ENCODE measurements at regions not wholly inside any gene's neighbourhood (a gene's known extent, or its start where the extent isn't known, plus 50 kb on each side); places are given as distances from the start of the nearest gene placed in this dataset.
A peak's percentile ranks its signal among the peaks of the same experiment; 100 is the strongest.
"Not testable (repeated sequence)": the region's sequence is repeated elsewhere in the genome, so short reads cannot be mapped to it uniquely, and the experiment has no call there.

DNA sequence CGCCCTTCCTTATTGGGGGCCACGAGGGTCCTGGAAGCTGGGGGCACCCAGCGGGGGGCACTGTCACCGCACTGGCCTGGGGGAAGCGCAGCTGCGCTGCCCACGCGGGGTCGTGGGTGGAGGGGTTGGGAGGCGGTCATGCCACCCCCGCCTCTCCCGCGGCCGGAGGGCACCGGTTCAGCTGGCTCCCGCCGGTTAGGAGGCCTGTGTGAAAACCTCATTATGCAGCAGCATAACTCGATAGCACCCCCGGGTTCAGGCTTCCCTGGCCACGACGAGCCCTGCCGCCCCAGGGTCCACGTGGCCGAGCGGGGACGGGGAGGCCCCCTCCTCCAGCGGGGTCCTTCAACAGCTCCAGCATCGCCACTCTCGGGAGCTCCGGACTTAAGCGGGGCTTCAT, 91.2 kb upstream of the ERCC6L2 start:
- DNase-seq (ENCODE audit: low spot score): no peak

DNA sequence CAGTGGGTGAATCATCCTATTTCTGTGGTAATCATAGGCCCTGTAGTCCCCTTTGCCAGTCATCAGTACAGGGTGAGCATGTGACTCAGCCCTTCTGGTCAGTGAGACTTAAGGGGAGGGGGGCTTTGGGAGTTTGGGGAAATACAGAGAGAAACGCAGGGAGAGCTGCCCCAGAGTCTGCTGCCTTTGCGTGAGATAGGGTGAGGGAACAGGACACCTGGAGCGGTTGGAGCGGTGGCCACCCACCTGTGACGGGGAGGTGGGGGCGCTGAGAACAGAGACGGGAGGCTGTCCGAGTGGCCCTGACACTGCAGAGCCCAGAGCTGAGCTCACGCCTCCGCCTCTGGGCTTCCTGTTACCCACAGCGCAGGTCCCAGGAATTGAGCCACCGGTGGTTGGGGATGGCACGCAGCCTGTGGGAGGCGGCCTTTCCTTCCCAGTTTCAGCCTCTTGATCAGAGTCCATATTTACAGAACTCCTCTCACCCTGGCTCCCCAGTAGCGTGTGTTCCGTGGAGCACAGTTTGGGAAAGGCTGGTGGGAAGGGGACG, 92.0 kb upstream of the ERCC6L2 start:
- DNase-seq (ENCODE audit: low spot score): no peak

DNA sequence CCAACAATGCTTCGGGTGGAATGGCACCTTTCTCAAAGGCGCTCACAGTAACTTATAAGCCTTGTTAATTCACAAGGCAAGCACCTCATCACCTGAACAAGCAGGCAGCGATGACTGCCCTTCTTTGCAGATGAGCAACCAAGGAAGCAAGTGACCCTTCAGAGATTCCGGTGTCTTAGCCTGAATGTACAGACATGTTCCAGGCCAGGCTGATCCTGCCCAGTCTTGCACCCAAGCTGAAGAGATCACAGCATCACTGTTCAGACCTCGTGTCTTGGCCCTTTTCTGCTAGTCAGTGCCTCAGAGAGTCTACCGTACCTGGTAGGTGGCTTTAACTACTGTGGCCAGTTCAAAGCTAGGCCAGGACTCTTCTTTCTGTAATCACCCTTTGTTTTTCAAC, 94.7 kb upstream of the ERCC6L2 start:
- DNase-seq (ENCODE audit: low spot score): no peak

DNA sequence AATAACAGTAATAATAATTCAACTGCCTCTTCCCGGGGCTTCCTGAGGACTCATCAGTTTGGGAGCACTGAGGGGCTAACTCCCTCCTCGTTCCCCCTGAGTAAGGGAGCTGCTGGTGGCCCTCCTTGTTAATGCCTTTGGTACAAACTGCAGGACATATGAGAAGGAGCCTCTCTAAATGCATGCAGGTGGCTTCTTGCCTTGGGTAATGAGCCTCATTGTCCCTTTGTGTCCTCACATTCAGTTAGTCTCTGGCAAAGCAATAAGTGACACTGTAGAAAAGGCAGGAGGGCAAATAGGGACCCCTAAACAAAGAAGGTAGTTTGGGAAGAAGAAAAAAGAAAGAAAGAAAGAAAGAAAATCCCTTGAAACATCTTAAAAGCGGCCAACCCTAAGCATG, 95.4 kb upstream of the ERCC6L2 start:
- DNase-seq (ENCODE audit: low spot score): no peak

DNA sequence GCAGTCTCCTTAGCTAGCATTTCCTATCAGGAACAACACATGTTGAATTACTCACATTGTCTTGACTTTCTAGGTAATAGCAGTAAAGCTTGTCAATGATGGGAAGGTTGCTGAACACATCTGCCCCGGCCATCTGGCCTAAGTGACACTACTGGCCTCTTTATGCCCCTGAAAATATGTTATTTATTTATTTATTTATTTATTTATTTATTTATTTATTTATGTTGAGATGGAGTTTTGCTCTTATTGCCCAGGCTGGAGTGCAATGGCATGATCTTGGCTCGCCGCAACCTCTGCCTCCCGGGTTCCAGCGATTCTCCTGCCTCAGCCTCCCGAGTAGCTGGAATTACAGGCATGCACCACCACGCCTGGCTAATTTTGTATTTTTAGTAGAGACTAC, 95.9 kb upstream of the ERCC6L2 start:
- not testable (repeated sequence) for DNase-seq (ENCODE audit: low spot score)

DNA sequence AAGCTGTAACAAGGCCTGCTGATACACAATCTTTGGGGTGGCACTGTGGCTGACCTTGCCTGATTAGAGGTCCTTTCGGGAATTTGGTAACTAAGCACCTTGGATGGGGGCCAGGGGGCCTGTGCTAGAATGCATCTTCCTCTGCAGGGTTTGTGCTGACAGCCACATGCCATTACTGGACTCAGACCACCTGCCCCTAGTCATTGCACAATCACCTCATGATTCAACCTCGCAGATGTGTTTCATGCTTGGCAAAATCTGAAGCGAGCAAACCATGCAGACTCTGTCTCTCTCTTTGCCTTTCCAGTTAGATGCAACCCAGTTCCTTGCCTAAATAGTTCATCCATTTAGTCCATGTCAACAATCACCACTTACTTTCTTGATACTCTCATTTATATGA, 96.5 kb upstream of the ERCC6L2 start:
- no peak for DNase-seq (ENCODE audit: low spot score)

DNA sequence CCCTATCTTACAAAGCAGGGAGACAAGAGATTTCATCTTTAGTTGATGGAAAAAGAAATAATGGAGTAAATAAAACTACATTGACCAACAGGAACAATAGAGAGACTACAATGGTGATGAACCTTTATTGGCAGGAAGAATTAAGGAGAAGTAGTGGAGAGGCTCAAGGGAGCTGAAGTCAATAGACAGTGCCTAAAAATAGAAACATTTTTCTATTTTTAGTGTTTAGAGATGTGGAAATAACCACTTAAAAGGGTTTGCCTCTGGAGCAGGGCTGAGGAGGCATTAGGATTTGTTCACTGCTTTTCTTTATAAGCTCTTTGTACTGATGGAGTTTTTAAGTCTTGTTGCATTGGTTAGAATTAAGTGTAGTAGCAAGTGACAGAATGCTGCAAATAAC, 98.4 kb upstream of the ERCC6L2 start:
- no peak for DNase-seq (ENCODE audit: low spot score)

DNA sequence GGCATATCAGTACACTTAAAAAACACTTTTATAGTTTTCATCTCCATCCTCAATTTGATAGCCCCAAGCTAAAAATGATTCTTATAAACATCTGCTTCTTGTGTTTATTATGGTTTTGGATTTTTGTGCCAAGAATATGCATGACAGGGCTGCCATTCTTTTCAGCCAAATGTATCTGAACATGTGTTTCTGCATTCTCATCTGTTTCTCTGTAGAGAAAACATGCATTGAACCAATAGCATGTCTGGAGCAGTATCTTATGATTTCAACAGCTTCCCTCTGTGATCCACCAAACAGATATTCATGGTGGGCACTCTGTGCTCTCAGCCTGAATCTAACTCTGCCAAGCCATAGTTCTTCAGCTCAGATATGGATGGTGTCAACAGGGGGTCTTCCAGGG, 99.3 kb upstream of the ERCC6L2 start:
- DNase-seq (ENCODE audit: low spot score): no peak

DNA sequence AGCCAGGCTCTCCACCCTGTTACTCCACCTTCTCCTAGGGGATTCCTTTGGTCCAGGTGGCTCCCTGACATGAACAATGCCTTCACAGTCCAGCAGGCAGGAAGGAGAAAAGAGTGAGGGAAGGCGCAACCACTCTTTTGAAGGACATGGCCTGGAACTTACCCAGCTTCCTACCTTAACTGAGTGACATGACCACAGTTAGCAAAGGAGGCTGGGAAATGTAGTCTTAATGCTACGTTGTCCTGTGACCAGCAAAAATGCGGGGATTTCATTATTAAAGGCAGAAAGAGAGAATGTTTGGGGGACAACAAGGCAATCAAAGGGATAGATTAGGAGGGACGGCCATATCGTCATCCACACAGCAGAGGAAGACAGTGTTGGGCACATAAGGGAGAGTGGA, 100.3 kb upstream of the ERCC6L2 start:
- no peak for DNase-seq (ENCODE audit: low spot score)

DNA sequence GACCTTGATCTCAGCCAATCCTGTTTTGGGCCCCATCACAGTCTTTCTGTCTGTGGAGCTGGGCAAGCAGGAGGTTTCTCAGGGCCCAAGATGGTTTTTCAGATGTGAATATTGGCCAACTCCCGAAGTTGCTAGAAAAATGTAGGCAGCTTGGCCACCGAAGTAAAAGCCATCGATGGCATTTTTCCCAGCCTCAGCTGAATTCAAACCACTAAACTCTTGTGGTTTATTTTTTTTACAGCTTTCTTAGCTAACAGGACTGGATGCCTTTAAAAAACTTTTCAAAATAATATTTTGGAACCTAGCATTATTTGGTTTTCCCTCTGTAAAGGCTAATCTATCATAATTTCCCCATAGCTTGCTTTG, 102.5 kb upstream of the ERCC6L2 start:
- DNase-seq (ENCODE audit: low spot score): no peak

DNA sequence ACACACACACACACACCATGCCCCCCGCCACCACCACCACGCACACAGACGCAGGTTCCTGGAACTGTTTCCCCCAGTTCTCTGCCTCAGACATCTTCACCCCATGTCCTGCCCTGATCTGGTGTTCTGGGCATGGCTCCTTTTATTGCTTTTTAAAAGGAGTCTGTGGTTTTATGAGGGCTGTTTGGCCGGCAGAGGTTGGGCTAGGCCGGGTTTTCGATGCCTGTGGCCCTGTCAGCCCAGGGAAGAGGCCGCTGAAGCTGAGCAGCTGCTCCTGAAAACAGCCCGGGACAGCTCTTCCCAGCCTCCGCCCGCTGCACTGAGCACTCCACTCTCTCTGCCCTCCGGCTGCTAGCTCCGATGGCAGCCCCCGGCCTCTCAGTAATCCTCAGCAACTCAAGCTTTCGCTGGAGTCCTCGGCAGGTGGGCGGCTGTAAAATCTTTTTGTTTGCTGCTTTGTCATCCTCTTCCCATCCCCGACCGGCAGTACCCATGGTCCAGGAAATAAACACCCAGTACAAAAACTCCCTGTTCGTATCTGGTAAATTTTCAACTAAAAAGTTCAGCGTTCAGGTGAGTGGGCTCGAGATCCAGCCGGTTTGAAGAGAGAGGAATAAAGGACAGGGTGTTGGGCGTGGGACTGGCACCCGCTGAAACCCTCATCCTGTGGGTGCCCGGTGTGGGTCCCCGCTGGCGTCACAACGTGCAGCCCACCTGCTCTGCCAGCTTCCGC, 103.0 kb upstream of the ERCC6L2 start:
- no peak for DNase-seq (ENCODE audit: low spot score)

DNA sequence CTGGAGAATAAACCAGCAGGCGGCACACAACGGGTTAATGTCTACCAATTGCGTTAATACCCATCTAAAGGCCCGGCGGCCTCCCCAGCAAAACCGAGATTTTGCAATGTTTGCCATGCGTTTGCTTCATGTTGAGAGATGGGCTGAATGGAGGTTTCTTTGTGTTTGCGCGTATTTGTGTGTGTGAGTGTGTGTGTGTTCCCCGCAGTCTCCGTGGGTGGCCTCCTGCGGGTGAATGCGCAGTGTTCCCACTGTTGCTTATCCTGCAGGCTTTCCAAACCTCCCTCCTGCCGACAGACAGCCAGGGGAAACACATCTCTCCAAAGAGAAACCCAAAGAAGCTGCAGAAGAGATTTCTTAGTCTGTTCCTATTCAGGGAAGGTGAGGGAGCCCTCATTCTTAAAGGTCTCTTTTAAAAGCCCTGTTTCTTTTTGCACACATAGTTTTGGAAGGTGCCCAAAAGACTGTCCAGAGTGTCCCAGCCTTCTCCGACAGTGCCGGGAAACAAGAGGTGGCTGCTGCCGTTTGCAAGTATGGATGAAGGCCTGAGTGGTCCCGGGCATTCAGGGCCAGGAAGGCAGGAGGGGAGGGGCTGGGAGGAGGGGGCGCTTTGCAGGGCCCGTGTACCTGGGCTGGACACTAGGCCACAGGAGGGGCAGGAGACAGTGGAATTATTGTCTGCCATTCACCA, 103.8 kb upstream of the ERCC6L2 start:
- DNase-seq (ENCODE audit: low spot score): no peak

DNA sequence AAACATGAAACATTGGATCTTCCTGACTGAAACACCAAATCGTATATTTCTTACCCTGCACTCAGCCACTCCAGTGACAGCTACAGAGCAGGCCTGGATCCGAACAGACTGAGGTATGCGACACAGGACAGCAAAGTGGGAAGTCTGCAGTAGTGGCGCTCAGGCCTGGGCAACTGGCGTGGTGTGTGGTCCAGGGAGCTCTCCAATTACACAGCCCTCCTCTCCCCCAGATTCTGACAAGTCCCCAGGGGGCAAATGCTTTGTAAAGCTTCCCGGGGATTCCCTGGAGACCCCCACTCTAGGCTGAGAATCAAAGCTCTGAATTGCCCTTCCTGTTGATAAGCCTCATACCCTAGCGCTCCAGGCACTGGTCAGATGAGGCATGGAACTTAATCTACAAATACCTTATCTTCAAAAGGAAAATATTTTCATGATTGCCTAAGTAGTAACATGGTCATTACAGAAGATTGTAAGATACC, 104.8 kb upstream of the ERCC6L2 start:
- DNase-seq (ENCODE audit: low spot score): no peak

DNA sequence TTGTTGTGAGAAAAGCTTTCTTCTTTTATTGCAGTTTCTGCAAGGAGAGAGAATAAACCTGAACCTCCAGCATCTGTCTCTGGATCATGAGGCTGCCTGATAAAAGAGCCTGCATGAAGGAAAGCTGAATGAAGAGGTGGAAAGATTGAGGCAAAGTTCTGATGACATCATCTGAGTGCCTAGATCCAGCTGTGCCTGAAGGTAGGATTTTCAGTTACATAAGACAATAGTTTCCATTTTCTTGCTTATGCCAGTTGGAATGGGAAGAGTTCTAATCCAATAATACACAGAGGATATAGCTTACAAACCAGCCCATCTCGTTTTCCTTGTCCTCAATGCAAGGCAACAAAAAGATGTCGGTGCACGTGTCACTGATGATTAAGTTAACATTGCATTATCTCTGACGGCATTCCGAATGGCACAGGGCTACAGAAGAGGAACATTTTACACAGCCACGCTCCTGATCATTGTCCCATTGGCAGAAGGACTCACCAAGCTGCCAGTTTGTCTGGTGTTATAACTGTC, 105.5 kb upstream of the ERCC6L2 start:
- DNase-seq (ENCODE audit: low spot score): no peak

DNA sequence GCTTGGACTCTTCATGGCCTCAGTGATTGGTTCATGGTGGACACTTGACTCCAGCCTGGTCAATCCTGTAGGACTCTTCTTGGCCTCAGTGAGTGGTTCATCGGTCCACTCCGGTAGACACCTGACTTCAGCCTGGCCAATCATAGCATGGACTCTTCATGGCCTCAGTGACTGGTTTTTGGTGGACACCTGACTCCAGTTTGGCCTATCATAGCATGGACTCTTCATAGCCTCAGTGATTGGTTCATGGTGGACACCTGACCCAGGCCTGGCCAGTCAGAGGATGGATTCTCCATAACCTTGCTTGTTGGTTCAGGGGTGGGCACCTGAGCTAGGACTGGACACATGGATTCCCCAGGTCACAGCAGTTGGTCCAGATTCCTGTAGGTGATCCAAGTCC, 106.0 kb upstream of the ERCC6L2 start:
- DNase-seq (ENCODE audit: low spot score): no peak

DNA sequence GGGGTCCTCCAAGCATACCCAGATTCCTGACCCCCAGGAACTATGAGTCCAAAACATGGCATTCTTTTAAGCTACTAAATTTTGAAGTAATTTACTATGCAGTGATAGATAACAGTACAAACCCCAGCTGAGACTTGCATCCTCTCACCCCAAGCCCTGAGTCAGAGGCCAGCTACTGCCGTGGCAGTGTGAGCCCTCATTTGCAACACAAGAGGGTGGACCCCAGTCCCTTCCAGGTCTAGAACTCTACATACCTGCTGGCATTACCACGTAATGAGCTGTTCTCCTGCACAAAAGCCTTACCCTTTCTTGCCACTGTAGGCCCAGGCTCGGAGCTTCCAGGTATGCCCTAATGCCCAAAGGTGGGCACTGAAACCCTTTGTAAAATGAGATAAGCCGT, 108.6 kb upstream of the ERCC6L2 start:
- DNase-seq (ENCODE audit: low spot score): no peak

DNA sequence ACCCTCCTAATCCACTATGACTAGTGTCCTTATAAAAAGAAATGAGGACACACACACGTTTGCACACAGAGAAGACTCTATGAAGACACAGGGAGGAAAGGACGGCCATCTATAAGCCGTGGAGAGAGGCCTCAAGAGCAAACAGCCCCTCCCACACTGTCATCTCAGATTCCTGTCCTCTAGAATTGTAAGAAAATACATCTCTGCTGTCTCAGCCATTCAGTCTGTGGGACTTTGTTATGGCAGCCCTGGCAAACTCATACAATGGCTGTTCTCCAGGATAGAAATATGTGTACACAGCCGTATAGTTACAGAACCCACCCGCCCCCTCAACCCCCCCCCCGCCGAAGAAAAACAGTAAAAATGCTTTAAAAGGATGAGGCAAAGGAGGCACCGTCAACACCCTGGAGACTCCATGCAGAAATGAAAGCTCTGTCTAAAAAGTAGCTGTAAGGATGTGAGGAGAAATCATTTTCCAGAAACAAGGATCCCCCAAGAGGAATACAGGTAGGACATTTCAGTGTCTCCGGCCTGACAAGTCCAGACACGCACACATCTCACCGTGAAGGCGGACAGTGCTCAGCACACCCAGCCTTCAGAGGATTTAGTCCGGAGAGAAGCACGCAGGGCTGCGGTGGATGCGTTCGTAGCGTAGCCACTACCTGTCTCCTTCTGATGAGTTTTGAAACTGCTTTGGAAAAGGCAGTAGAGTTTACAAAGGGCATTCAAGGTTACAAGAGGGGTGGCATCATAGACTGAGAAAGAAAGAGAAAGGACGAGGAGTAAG, 110.8 kb upstream of the ERCC6L2 start:
- DNase-seq (ENCODE audit: low spot score): no peak

DNA sequence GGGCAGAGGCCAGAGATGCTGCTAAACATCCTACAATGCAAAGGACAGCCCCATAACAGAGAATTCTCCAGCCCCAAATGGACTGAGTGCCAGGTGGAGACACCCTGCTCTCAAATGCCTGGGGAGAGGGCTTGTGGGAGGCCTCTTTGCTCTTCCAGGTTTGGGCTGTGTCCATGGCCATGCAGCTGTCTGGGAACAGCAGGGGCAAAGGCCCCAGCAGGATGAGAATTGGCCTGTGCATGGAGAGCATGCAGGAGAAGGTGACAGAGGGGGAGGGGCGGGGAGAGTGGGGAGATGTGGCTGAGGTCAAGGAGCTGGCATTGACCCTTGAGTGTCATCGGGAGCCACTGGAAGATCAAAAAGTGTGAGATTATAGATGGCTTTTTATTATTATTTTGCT, 111.5 kb upstream of the ERCC6L2 start:
- DNase-seq (ENCODE audit: low spot score): no peak

DNA sequence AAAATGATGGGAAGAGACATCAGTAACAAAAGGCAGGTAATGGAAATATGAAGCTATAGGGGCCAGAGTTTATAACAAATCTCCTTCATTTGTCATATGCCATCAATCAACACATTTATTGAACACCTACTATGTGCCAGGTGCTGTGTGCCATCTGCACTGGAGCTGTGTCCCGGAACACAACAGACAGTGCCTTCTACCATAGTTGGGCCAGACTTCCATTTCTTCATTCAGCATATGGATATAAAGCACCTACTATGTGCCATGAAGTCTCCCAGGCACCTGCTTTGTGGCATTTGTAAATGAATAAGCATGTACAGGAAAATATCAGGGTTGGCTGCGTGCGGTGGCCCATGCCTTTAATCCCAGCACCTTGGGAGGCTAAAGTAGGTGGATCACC, 112.5 kb upstream of the ERCC6L2 start:
- DNase-seq (ENCODE audit: low spot score): no peak

DNA sequence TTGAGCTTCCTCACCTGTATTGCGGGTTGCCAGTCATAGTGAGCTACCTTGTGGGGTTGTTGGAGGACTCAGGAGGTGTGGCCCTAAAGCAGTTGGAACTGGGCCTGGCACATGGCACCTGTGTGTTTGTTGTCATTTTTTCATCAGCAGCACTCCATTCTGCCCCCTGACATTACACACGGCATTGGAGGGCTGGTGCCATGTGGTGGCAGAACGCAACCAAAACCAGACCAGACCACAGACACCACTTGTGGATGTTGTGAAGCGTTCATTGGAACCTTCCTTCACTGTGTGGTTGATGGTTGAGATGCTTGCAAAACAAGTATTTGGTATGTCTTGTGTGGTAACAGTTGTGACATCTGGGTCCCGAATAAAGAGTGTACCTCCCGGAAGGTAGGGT, 113.2 kb upstream of the ERCC6L2 start:
- no peak for DNase-seq (ENCODE audit: low spot score)

DNA sequence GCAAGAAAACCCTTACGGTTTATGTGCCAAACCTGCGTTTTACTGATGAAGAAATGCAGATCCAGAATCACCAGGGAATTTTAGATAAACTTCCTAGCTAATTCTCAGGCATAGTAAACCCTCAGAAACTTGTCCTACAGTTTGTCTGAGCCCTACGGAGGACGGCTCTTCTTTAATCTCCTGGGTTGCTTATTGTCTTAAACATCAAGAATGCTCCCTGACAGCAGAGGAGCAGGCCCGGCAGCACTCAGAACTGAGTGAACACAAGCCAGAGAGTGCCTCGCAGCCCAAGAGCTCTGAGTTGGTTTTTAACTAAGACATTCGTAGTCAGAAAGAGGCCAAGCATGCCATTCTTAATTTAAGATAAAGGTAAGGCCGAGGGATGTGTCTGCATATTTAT, 114.7 kb upstream of the ERCC6L2 start:
- DNase-seq (ENCODE audit: low spot score): no peak

DNA sequence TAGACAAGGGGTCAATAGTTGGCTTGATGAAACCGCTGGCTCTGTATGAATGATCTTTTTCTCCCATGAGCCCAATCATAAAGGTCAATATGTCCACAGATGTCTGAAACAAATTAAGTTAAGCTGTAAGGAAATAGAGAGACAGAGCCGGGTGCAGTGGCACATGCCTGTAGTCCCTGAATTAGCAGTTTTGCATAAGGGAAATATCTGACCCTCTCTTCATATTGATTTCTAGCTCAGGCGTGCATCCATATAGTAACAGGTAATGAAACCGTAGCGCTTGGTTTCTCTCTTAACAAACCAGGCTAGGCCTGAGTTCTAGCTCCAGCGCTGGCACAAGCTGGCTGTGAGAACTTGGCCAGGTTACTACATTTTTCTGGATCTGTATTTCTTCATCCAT, 118.1 kb upstream of the ERCC6L2 start:
- no peak for DNase-seq (ENCODE audit: low spot score)

DNA sequence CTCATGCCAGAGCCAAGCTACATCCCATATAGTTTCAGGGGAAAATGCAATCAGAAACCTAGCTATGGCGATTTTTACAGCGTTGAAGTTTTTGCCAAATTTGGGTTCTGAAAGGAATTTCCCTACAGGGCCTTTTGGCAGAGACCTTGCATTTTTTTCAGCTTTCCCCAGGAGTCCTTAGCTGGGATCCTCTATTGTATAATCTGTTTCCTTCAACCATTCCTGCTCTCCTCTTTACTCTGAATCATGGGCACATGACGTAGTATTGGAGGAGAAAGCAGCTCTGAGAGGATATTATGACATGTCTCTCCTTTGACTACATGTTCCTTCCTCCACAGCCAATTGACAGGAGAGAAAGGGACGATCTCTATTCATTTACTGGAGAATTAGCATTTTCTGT, 118.5 kb upstream of the ERCC6L2 start:
- peak; percentile 21 for DNase-seq (ENCODE audit: low spot score)

All from pons (tissue), 1 donor.